NCI-H2107 (cell line): ENCODE measurements at regions not wholly inside any gene's neighbourhood (a gene's known extent, or its start where the extent isn't known, plus 50 kb on each side); places are given as distances from the start of the nearest gene placed in this dataset.
"Not testable (repeated sequence)": the region's sequence is repeated elsewhere in the genome, so short reads cannot be mapped to it uniquely, and the experiment has no call there.

Experiments used
- DNase-seq: peaks from one replicate; lab custom pipeline; 2025; lab: John Stamatoyannopoulos, UW

- DNase-seq: no peak
These were observed 214.9 kb downstream of the KCNRG start for GRCh38 chr13:50229960-50230661.

- DNase-seq: no peak
These were observed 215.4 kb downstream of the KCNRG start for GRCh38 chr13:50230662-50230978.

- DNase-seq: not testable (repeated sequence)
These were observed 218.3 kb downstream of the KCNRG start for GRCh38 chr13:50233574-50233973.

GRCh38 chr13:50235604-50236342, 220.5 kb downstream of the KCNRG start:
- no peak for DNase-seq

- no peak for DNase-seq
These were observed 221.7 kb downstream of the KCNRG start for GRCh38 chr13:50236898-50237318.

GRCh38 chr13:50238922-50239321, 223.7 kb downstream of the KCNRG start:
- DNase-seq: no peak

- DNase-seq: no peak
These were observed 226.2 kb downstream of the KCNRG start for GRCh38 chr13:50241479-50241878.

- DNase-seq: no peak
These were observed 228.7 kb downstream of the KCNRG start for GRCh38 chr13:50243931-50244330.

GRCh38 chr13:50244355-50244712, 229.1 kb downstream of the KCNRG start:
- DNase-seq: no peak

GRCh38 chr13:50244713-50245574, 229.7 kb downstream of the KCNRG start:
- no peak for DNase-seq

GRCh38 chr13:50247223-50247622, 232.0 kb downstream of the KCNRG start:
- no peak for DNase-seq

GRCh38 chr13:50248516-50249143, 233.4 kb downstream of the KCNRG start:
- no peak for DNase-seq

- no peak for DNase-seq
These were observed 233.9 kb downstream of the KCNRG start for GRCh38 chr13:50249144-50249521.

- no peak for DNase-seq
These were observed 235.2 kb downstream of the KCNRG start for GRCh38 chr13:50250401-50250800.

- DNase-seq: no peak
These were observed 240.4 kb downstream of the KCNRG start for GRCh38 chr13:50255639-50256038.

- DNase-seq: not testable (repeated sequence)
These were observed 241.5 kb downstream of the KCNRG start for GRCh38 chr13:50256536-50257321.

- DNase-seq: no peak
These were observed 242.4 kb downstream of the KCNRG start for GRCh38 chr13:50257646-50258045.

GRCh38 chr13:50261130-50261901, 246.1 kb downstream of the KCNRG start:
- DNase-seq: no peak

GRCh38 chr13:50267066-50267465, 251.8 kb downstream of the KCNRG start:
- DNase-seq: no peak

- no peak for DNase-seq
These were observed 252.7 kb downstream of the KCNRG start for GRCh38 chr13:50267917-50268316.

GRCh38 chr13:50268500-50268899, 253.3 kb downstream of the KCNRG start:
- no peak for DNase-seq
